ENCODE measurements at regions not wholly inside any gene's neighbourhood (a gene's known extent, or its start where the extent isn't known, plus 50 kb on each side); places are given as distances from the start of the nearest gene placed in this dataset.

DNA sequence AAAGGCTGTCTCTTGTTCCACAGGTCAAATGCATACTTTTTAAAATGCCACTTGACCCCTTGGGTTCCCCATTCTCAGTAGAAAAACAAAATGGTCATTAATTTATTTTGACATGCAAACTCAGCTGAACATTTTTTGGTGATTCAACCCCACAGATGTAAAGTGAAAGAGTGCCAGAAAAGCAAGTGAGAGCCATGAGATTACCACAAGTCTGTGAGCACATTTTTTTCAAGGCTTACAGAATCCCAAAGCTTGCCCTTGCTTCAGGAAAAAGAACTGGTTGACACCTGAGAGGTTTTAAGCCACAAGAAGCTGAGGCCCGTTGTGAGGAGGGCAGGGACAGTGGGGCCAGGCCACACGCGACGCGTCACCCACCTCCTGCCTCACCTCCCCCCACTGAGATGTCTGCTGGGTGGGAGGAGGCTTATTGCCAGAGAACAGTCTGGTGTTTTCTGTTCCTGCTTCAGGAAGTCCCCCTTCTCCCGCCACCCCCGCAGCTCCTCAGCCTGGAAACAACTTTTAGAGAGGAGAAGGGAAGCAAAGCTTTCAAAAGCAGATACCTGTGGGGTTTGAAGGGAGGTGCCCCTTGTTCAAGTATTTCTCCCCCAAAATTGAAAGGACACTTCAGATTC is 70.4 kb upstream of the CYP1B1 start (continued):
- TF ChIP-seq ZFP91 (CRISPR knock-in tag; IDR thresholded peaks at IDR 0.05) = no peak
- TF ChIP-seq NFIX (CRISPR knock-in tag; IDR thresholded peaks at IDR 0.05; ENCODE audit: low read depth) = no peak
- TF ChIP-seq ZKSCAN8 (CRISPR knock-in tag; IDR thresholded peaks at IDR 0.05) = 0 out of 2 replicates have a peak, but pooled peaks have one; percentile 17
- TF ChIP-seq CREB1 (IDR thresholded peaks at IDR 0.05) = no peak
- no peak for TF ChIP-seq CREB1 (CRISPR knock-in tag; IDR thresholded peaks at IDR 0.05)
- TF ChIP-seq ZBTB33 (CRISPR knock-in tag; IDR thresholded peaks at IDR 0.05) = no peak
- no peak for TF ChIP-seq ZNF3 (CRISPR knock-in tag; IDR thresholded peaks at IDR 0.05)
- no peak for TF ChIP-seq ZNF217 (CRISPR knock-in tag; IDR thresholded peaks at IDR 0.05)
- TF ChIP-seq, protein P1, sequence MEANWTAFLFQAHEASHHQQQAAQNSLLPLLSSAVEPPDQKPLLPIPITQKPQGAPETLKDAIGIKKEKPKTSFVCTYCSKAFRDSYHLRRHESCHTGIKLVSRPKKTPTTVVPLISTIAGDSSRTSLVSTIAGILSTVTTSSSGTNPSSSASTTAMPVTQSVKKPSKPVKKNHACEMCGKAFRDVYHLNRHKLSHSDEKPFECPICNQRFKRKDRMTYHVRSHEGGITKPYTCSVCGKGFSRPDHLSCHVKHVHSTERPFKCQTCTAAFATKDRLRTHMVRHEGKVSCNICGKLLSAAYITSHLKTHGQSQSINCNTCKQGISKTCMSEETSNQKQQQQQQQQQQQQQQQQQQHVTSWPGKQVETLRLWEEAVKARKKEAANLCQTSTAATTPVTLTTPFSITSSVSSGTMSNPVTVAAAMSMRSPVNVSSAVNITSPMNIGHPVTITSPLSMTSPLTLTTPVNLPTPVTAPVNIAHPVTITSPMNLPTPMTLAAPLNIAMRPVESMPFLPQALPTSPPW (CRISPR knock-in tag; IDR thresholded peaks at IDR 0.05) = peak; percentile 50; the same call in 1 of the 2 replicates
- TF ChIP-seq ZBTB40 (IDR thresholded peaks at IDR 0.05) = no peak; the same call in 1 of the 2 replicates
- TF ChIP-seq ZBTB40 (CRISPR knock-in tag; IDR thresholded peaks at IDR 0.05) = no peak
- no peak for TF ChIP-seq ATF1 (CRISPR knock-in tag; IDR thresholded peaks at IDR 0.05)
- TF ChIP-seq ATF1 (tag; IDR thresholded peaks at IDR 0.05) = peak; percentile 65
- TF ChIP-seq DACH1 (IDR thresholded peaks at IDR 0.05; ENCODE audit: partially characterized antibody) = no peak

All from K562 (cell line).